Astrocyte (in vitro differentiated cells and primary cell): ENCODE measurements at regions not wholly inside any gene's neighbourhood (a gene's known extent, or its start where the extent isn't known, plus 50 kb on each side); places are given as distances from the start of the nearest gene placed in this dataset.

Experiments used
- CTCF ChIP-seq: IDR thresholded peaks from 2 replicates; pipeline ENCODE4 v1.5.1; 2011; ENCODE audit warnings: low read depth, mild to moderate bottlenecking, inconsistent platforms, low read length, moderate library complexity; ENCODE audit not compliant: insufficient read depth
- EZH2 ChIP-seq: IDR thresholded peaks from 2 replicates; pipeline ENCODE4 v1.6.1; 2012; ENCODE audit warnings: mild to moderate bottlenecking, low read length, inconsistent platforms; ENCODE audit not compliant: insufficient read depth

- no peak for TF ChIP-seq CTCF
- TF ChIP-seq EZH2: no peak
Observed at GRCh38 chr17:53891726-53892125, 69.0 kb downstream of the KIF2B start.
